Endothelial cell of umbilical vein (primary cell): ENCODE measurements at regions not wholly inside any gene's neighbourhood (a gene's known extent, or its start where the extent isn't known, plus 50 kb on each side); places are given as distances from the start of the nearest gene placed in this dataset.

Experiments used
- BruUV-seq: library from RNA; stranded (reverse); fragments of 400-500 nt; replicated peaks from 2 replicates; lab custom pipeline; 2021; lab: Mats Ljungman, UMichigan
- CTCF ChIA-PET: fragments of 300-600, 350-600 bp; sonication (Branson Sonifier 250); formaldehyde crosslinking; loops from one replicate; lab custom pipeline; 2021; ENCODE audit warnings: antibody characterized with exemption, inconsistent platforms; lab: Charles Lee
- POLR2A ChIA-PET: fragments of 300-600, 350-600 bp; sonication (Branson Sonifier 250); formaldehyde crosslinking; loops from one replicate; lab custom pipeline; 2021; ENCODE audit warnings: antibody characterized with exemption, inconsistent platforms; lab: Charles Lee
- DNase-seq: peaks from one replicate; pipeline ENCODE4 v3.0.0-alpha.2; 2011; ENCODE audit warnings: low read depth, low spot score
- FAIRE-seq: peaks from 2 replicates; lab custom pipeline; 2011; peaks lifted over from hg19 to GRCh38; lab: Jason Lieb, UNC
- H2AFZ ChIP-seq: 2 replicates; pipeline ENCODE4 v1.6.0; 2012; ENCODE audit warnings: low read depth, low read length, control low read depth, inconsistent platforms
- H3K27ac ChIP-seq: 2 replicates; pipeline ENCODE4 v1.5.1; 2011; ENCODE audit warnings: low read depth, mild to moderate bottlenecking, control low read depth, low read length, moderate library complexity; ENCODE audit not compliant: insufficient read depth
- H3K27me3 ChIP-seq, 2 experiments: 2 replicates each; pipeline versions ENCODE4 v1.6.0 to v1.6.1; 2011; ENCODE audit warnings: low read length in 2 of 2, mixed read lengths in 1 of 2; ENCODE audit not compliant: control insufficient read depth in 2 of 2, insufficient read depth in 2 of 2
- H3K36me3 ChIP-seq, 2 experiments: 2 replicates in 1 of 2; 3 replicates in 1 of 2; pipeline ENCODE4 v1.5.1; 2011; ENCODE audit warnings: low read length in 2 of 2, mild to moderate bottlenecking in 1 of 2, moderate library complexity in 1 of 2; ENCODE audit not compliant: control insufficient read depth in 2 of 2, insufficient read depth in 2 of 2; ENCODE audit errors: extremely low read depth in 1 of 2
- H3K4me1 ChIP-seq: 3 replicates; pipeline ENCODE4 v1.5.1; 2011; ENCODE audit warnings: mild to moderate bottlenecking, low read length; ENCODE audit not compliant: control insufficient read depth, insufficient read depth; ENCODE audit errors: extremely low read depth
- H3K4me2 ChIP-seq: 2 replicates; pipeline ENCODE4 v1.6.1; 2011; ENCODE audit warnings: low read length, control low read depth, mixed read lengths; ENCODE audit not compliant: insufficient read depth
- H3K4me3 ChIP-seq, 3 experiments: fragments of 200-600 bp in 1 of 3; sonication (generic), shearing (Covaris generic) in 1 of 3; replicated peaks in 1 of 3; 2 replicates each; pipeline ENCODE4 v1.5.1; 2011 to 2016; ENCODE audit warnings: control low read depth in 3 of 3, low read length in 3 of 3, mild to moderate bottlenecking in 2 of 3, inconsistent platforms in 1 of 3, low read depth in 1 of 3, moderate library complexity in 1 of 3; ENCODE audit not compliant: insufficient read depth in 1 of 3
- H3K79me2 ChIP-seq: 2 replicates; pipeline ENCODE4 v1.6.0; 2012; ENCODE audit warnings: low read length, inconsistent platforms; ENCODE audit not compliant: control insufficient read depth, insufficient read depth
- H3K9ac ChIP-seq: replicated peaks from 2 replicates; pipeline ENCODE3; 2011; ENCODE audit warnings: low read length, control low read depth; ENCODE audit not compliant: insufficient read depth; ENCODE audit errors: extremely low read depth
- H3K9me1 ChIP-seq: replicated peaks from 3 replicates; pipeline ENCODE4 v1.6.0; 2011; ENCODE audit warnings: mild to moderate bottlenecking, low read length; ENCODE audit not compliant: control insufficient read depth, insufficient read depth; ENCODE audit errors: extremely low read depth
- H3K9me3 ChIP-seq: replicated peaks from 2 replicates; pipeline ENCODE4 v1.5.1; 2012; ENCODE audit warnings: low read length, inconsistent platforms; ENCODE audit not compliant: control insufficient read depth, insufficient read depth
- H4K20me1 ChIP-seq: replicated peaks from 2 replicates; pipeline ENCODE3; 2011; ENCODE audit warnings: mild to moderate bottlenecking, low read length; ENCODE audit not compliant: control insufficient read depth, insufficient read depth; ENCODE audit errors: extremely low read depth
- EZH2 ChIP-seq: IDR thresholded peaks from 2 replicates; pipeline ENCODE4 v1.6.1; 2012; ENCODE audit warnings: borderline replicate concordance, low read depth, mild to moderate bottlenecking, moderate library complexity, low read length, inconsistent platforms; ENCODE audit not compliant: severe bottlenecking
- FOS ChIP-seq: IDR thresholded peaks from 2 replicates; pipeline ENCODE4 v1.6.1; 2011; ENCODE audit warnings: mild to moderate bottlenecking, low read length, moderate library complexity, borderline replicate concordance; ENCODE audit not compliant: insufficient read depth
- GATA2 ChIP-seq: IDR thresholded peaks from 2 replicates; pipeline ENCODE4 v1.7.0; 2011; ENCODE audit warnings: low read depth, mild to moderate bottlenecking, moderate library complexity, mixed read lengths, low read length; ENCODE audit not compliant: insufficient read length, insufficient read depth
- JUN ChIP-seq: IDR thresholded peaks from 2 replicates; pipeline ENCODE4 v1.6.1; 2011; ENCODE audit warnings: borderline replicate concordance, low read depth; ENCODE audit not compliant: insufficient read length, insufficient read depth
- MAX ChIP-seq: IDR thresholded peaks from 2 replicates; pipeline ENCODE4 v1.6.1; 2011; ENCODE audit not compliant: insufficient read depth, insufficient read length
- MYC ChIP-seq: IDR thresholded peaks from one replicate; pipeline ENCODE4 v1.6.1; 2011; ENCODE audit warnings: mild to moderate bottlenecking, low read depth, low read length
- POLR2AphosphoS5 ChIP-seq: IDR thresholded peaks from 2 replicates; pipeline ENCODE4 v1.6.1; 2012; ENCODE audit warnings: low read depth, mild to moderate bottlenecking, control low read depth, low read length, moderate library complexity; ENCODE audit not compliant: insufficient read depth
- dilution Hi-C: fragments of 300-500 bp; cut with MboI; formaldehyde crosslinking; loops from one replicate; pipeline ENCODE4 v1.15.0; 2019; ENCODE audit warnings: low sequenced_read_pairs; ENCODE audit not compliant: extremely low pct_ligation_motif_present
- intact Hi-C: fragments of 100-400 bp; cut with micrococcal nuclease; formaldehyde crosslinking; loops from one replicate; pipeline ENCODE4 v1.10.0; 2022
- TF ChIP-seq, protein P1 (sequence below), 2 donors: IDR thresholded peaks; 1 replicate in 1 of 2; 2 replicates in 1 of 2; pipeline ENCODE4 v1.5.1; 2011; ENCODE audit warnings: low read length in 2 of 2, mild to moderate bottlenecking in 2 of 2, moderate library complexity in 2 of 2, control low read depth in 1 of 2, inconsistent platforms in 1 of 2, low read depth in 1 of 2; ENCODE audit not compliant: insufficient read depth in 1 of 2; ENCODE audit errors: extremely low read depth in 1 of 2

- no peak overlapping the region for H3K4me2 ChIP-seq
- CTCF ChIA-PET, result interaction anchor here (1.0 to 1.8 kb wide), 2 partner anchors 15 to 19 kb away, joined by 3 to 6 read pairs; no protein-coding TSS in a partner anchor
Measured at GRCh38 chr6:137290601-137291261, 71.5 kb upstream of the IFNGR1 start.

More at GRCh38 chr6:137290601-137291261, 71.5 kb upstream of the IFNGR1 start:
- no peak overlapping the region for H3K4me3 ChIP-seq
- TF ChIP-seq JUN (no peak), MAX (no peak), GATA2 (no peak), EZH2 (no peak), FOS (no peak), POLR2AphosphoS5 (no peak), MYC (no peak)
- TF ChIP-seq, protein P1, sequence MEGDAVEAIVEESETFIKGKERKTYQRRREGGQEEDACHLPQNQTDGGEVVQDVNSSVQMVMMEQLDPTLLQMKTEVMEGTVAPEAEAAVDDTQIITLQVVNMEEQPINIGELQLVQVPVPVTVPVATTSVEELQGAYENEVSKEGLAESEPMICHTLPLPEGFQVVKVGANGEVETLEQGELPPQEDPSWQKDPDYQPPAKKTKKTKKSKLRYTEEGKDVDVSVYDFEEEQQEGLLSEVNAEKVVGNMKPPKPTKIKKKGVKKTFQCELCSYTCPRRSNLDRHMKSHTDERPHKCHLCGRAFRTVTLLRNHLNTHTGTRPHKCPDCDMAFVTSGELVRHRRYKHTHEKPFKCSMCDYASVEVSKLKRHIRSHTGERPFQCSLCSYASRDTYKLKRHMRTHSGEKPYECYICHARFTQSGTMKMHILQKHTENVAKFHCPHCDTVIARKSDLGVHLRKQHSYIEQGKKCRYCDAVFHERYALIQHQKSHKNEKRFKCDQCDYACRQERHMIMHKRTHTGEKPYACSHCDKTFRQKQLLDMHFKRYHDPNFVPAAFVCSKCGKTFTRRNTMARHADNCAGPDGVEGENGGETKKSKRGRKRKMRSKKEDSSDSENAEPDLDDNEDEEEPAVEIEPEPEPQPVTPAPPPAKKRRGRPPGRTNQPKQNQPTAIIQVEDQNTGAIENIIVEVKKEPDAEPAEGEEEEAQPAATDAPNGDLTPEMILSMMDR (IDR thresholded peaks at IDR 0.05; ENCODE audit: extremely low read depth in 1 of 2, insufficient read depth in 1 of 2, low read depth in 1 of 2, low read length in 2 of 2), result no peak
- no peaks in the 10 kb centered on the region for H3K4me1 ChIP-seq
- DNase-seq (no peak), FAIRE-seq (no peak)
- H3K9me1 ChIP-seq, result no peaks in the 10 kb centered on the region
- no peaks in the 10 kb centered on the region for H3K79me2 ChIP-seq
- intact Hi-C loops, result no loop called here
- H3K36me3 ChIP-seq, result no peaks in the 10 kb centered on the region
- dilution Hi-C loops, result no loop called here
- BruUV-seq, result no TSS peak
- H4K20me1 ChIP-seq, result no peaks in the 10 kb centered on the region
- H3K27me3 ChIP-seq, result no peaks in the 10 kb centered on the region
- H3K9me3 ChIP-seq, result no peaks in the 10 kb centered on the region
- no peak overlapping the region for H3K27ac ChIP-seq
- POLR2A ChIA-PET, result no interaction called here
- H2AFZ ChIP-seq, result no peak overlapping the region
- H3K9ac ChIP-seq, result no peak overlapping the region
